ENCODE measurements at regions not wholly inside any gene's neighbourhood (a gene's known extent, or its start where the extent isn't known, plus 50 kb on each side); places are given as distances from the start of the nearest gene placed in this dataset.

DNA sequence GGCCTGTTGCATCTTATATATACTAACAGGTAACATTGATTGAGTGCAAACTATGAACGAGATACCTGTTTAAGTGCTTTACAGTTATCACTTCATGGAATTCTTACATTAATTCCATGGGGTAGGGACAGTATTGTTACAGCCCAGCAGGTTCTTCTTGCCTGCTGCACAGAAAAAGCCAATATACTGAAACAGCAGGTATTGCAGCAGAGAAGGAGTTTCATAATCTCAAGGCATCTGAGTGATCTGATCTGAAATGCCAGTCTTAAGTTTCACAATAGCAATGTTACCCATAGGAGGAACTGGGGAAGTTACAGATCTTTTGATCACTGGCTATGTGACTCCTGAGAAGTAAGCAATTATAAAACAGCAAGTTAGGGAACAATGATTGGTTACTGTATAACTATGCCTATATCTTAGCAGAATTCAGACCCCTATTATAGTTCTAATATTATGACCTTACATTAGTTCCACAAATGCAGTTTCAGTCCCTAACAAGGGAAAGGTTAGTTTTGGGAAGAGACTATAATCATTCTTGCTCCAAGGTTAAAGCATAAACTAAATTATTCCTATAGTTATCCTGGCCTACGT is 126.5 kb upstream of the BNC2 start:
- H2AFZ ChIP-seq (ENCODE audit: low read length): no peak overlapping the region
- ChIA-PET POLR2A (no interaction called here), CTCF (ENCODE audit: unreplicated experiment) (no interaction called here)
- no peaks in the 10 kb centered on the region for H3K79me2 ChIP-seq (ENCODE audit: insufficient read depth, low read depth, low read length)
- H3K36me3 ChIP-seq (ENCODE audit: insufficient read depth, low read length): no peaks in the 10 kb centered on the region
- BruUV-seq (replicated peaks): no TSS peak
- no peak overlapping the region for H3K4me3 ChIP-seq (ENCODE audit: low read depth, low read length, poor library complexity, severe bottlenecking)
- intact Hi-C loops (cut with micrococcal nuclease; ENCODE audit: unreplicated experiment): no loop called here
- H3K9me3 ChIP-seq (ENCODE audit: low read length): no peaks in the 10 kb centered on the region; the same call in 1 of the 2 replicates
- TF ChIP-seq, protein P1, sequence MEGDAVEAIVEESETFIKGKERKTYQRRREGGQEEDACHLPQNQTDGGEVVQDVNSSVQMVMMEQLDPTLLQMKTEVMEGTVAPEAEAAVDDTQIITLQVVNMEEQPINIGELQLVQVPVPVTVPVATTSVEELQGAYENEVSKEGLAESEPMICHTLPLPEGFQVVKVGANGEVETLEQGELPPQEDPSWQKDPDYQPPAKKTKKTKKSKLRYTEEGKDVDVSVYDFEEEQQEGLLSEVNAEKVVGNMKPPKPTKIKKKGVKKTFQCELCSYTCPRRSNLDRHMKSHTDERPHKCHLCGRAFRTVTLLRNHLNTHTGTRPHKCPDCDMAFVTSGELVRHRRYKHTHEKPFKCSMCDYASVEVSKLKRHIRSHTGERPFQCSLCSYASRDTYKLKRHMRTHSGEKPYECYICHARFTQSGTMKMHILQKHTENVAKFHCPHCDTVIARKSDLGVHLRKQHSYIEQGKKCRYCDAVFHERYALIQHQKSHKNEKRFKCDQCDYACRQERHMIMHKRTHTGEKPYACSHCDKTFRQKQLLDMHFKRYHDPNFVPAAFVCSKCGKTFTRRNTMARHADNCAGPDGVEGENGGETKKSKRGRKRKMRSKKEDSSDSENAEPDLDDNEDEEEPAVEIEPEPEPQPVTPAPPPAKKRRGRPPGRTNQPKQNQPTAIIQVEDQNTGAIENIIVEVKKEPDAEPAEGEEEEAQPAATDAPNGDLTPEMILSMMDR (conservative IDR thresholded peaks at IDR 0.05; ENCODE audit: low read length): no peak
- no peak for TF ChIP-seq EZH2phosphoT487 (IDR thresholded peaks at IDR 0.05; ENCODE audit: borderline replicate concordance, low read depth, low read length)
- H3K4me1 ChIP-seq (ENCODE audit: insufficient read depth, low read length, poor library complexity, severe bottlenecking): no peaks in the 10 kb centered on the region
- H3K27ac ChIP-seq (ENCODE audit: low read depth, low read length, poor library complexity, severe bottlenecking): no peak overlapping the region
- no peak overlapping the region for H3K4me2 ChIP-seq (ENCODE audit: low read length)
- no peaks in the 10 kb centered on the region for H3K9me2 ChIP-seq (ENCODE audit: insufficient read depth, low read length)
- H4K20me1 ChIP-seq (ENCODE audit: insufficient read depth, low read length): no peaks in the 10 kb centered on the region
- DNase-seq (ENCODE audit: low spot score): no peak

DNA sequence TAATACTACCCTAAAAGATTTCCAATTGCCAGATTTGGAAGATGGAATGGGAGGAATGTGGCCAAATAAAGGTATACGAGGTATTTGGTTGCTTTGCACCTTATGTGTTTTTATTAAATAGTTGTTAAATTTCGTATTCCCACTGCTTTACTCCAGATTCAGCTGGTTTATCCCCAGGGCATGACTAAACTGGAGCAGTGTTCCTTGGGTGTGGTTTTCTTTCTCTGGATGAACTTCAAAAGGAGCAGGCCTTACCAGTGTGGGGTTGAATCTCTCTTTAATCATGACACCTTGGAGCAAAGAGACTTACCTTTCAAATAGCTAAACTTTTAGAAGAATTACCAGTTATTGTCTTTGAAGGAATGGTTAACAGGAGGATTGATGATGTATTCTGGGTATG is 121.7 kb upstream of the BNC2 start:
- POLR2A ChIA-PET: no interaction called here
- intact Hi-C loops (cut with micrococcal nuclease; ENCODE audit: unreplicated experiment): no loop called here

DNA sequence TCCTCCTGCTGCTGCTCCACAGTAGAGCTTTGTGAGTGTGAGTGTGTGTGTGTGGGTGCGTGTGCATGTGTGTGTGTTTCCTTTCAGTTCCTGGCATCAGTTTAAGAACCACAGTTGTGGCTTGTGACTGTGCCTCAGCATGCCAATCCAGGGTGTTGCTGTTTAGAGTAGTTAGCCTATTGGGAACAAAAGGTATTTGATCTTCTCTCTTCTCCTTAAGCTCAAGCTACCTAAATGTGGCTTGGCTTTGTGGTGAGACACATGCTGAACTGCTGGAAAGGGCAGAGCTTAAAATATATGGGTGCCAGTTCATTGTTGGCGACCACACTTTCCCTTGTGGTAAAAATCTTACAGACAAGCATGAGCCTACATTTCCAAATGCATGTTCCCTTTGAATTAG is 116.6 kb upstream of the BNC2 start:
- Histone ChIP-seq H3K79me2 (ENCODE audit: insufficient read depth, low read depth, low read length) (no peaks in the 10 kb centered on the region), H4K20me1 (ENCODE audit: insufficient read depth, low read length) (no peaks in the 10 kb centered on the region), H3K27ac (ENCODE audit: low read depth, low read length, poor library complexity, severe bottlenecking) (no peak overlapping the region), H3K9me2 (ENCODE audit: insufficient read depth, low read length) (no peaks in the 10 kb centered on the region), H3K4me1 (ENCODE audit: insufficient read depth, low read length, poor library complexity, severe bottlenecking) (no peaks in the 10 kb centered on the region), H3K4me3 (ENCODE audit: low read depth, low read length, poor library complexity, severe bottlenecking) (no peak overlapping the region), H3K9me3 (ENCODE audit: low read length) (no peaks in the 10 kb centered on the region), H3K4me2 (ENCODE audit: low read length) (no peak overlapping the region), H3K36me3 (ENCODE audit: insufficient read depth, low read length) (no peaks in the 10 kb centered on the region), H2AFZ (ENCODE audit: low read length) (no peak overlapping the region)
- TF ChIP-seq, protein P1 (conservative IDR thresholded peaks at IDR 0.05; ENCODE audit: low read length): no peak
- no peak for TF ChIP-seq EZH2phosphoT487 (IDR thresholded peaks at IDR 0.05; ENCODE audit: borderline replicate concordance, low read depth, low read length)
- CTCF ChIA-PET (ENCODE audit: unreplicated experiment): no interaction called here
- no peak for DNase-seq (ENCODE audit: low spot score)
- intact Hi-C loops (cut with micrococcal nuclease; ENCODE audit: unreplicated experiment): no loop called here
- POLR2A ChIA-PET: no interaction called here
- no TSS peak for BruUV-seq (replicated peaks)

More for the DNA sequence above, 121.7 kb upstream of the BNC2 start:
- CTCF ChIA-PET (ENCODE audit: unreplicated experiment): no interaction called here
- Histone ChIP-seq H2AFZ (ENCODE audit: low read length) (no peak overlapping the region), H3K79me2 (ENCODE audit: insufficient read depth, low read depth, low read length) (no peaks in the 10 kb centered on the region), H3K9me3 (ENCODE audit: low read length) (no peaks in the 10 kb centered on the region; the same call in 1 of the 2 replicates), H3K4me1 (ENCODE audit: insufficient read depth, low read length, poor library complexity, severe bottlenecking) (no peaks in the 10 kb centered on the region), H3K27ac (ENCODE audit: low read depth, low read length, poor library complexity, severe bottlenecking) (no peak overlapping the region), H3K9me2 (ENCODE audit: insufficient read depth, low read length) (no peaks in the 10 kb centered on the region), H3K4me2 (ENCODE audit: low read length) (no peak overlapping the region), H4K20me1 (ENCODE audit: insufficient read depth, low read length) (no peaks in the 10 kb centered on the region), H3K4me3 (ENCODE audit: low read depth, low read length, poor library complexity, severe bottlenecking) (no peak overlapping the region), H3K36me3 (ENCODE audit: insufficient read depth, low read length) (no peaks in the 10 kb centered on the region)
- no peak for DNase-seq (ENCODE audit: low spot score)
- TF ChIP-seq, protein P1 (conservative IDR thresholded peaks at IDR 0.05; ENCODE audit: low read length): no peak
- TF ChIP-seq EZH2phosphoT487 (IDR thresholded peaks at IDR 0.05; ENCODE audit: borderline replicate concordance, low read depth, low read length): no peak
- BruUV-seq (replicated peaks): no TSS peak

Measured in OCI-LY7 (cell line).